ENCODE measurements at regions not wholly inside any gene's neighbourhood (a gene's known extent, or its start where the extent isn't known, plus 50 kb on each side); places are given as distances from the start of the nearest gene placed in this dataset.

GRCh38 chrX:39636481-39636880 lies 461.3 kb downstream of the BCOR start:
- DNase-seq (ENCODE audit: extremely low read depth, low read depth), result no peak
- TF ChIP-seq CTCF (IDR thresholded peaks at IDR 0.05; ENCODE audit: low read depth, low read length), result no peak

DNA sequence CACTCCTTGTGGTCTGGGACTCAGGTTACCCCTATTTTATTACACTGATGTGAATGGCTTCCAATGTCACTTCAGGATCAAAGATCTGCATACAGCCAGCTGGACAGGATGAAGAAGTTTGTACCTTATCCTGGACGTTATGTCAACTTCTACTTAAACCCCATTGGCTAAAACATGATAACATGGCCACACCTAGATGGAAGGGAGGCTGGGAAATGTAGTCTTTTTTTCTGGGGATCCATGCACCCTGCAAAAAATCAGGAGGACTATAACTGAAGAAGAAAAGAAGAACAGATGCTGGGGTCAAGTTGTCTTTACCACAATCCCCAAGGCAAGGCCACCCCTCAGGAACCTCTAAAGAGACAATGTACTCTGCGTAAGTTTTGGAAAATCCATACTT lies 459.2 kb downstream of the BCOR start:
- no peak for TF ChIP-seq CTCF (IDR thresholded peaks at IDR 0.05; ENCODE audit: low read depth, low read length)

DNA sequence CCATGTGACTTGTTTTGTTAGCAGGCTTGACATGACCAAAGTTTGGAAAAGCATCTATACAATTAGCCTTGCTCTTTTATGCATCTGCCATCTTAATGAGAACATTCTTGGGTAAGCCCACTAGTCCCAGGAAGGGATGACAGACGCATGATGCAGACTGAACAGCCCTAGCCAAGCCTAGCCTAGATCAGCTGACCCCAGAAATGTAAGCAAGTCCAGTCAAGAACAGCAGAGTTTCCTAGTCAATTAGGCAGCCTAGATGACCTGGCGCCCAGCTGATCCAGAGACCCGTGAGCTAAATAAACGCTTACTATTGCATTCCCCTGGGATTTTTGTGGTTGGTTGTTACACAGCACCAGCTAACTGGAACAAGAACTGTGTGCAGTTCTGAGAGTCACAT lies 457.9 kb downstream of the BCOR start:
- TF ChIP-seq CTCF (IDR thresholded peaks at IDR 0.05; ENCODE audit: low read depth, low read length), result no peak
- DNase-seq (ENCODE audit: extremely low read depth, low read depth), result no peak

More for the DNA sequence above, 459.2 kb downstream of the BCOR start:
- no peak for DNase-seq (ENCODE audit: extremely low read depth, low read depth)

GRCh38 chrX:39640866-39641265 lies 456.9 kb downstream of the BCOR start:
- DNase-seq (ENCODE audit: extremely low read depth, low read depth), result no peak
- TF ChIP-seq CTCF (IDR thresholded peaks at IDR 0.05; ENCODE audit: low read depth, low read length), result no peak

DNA sequence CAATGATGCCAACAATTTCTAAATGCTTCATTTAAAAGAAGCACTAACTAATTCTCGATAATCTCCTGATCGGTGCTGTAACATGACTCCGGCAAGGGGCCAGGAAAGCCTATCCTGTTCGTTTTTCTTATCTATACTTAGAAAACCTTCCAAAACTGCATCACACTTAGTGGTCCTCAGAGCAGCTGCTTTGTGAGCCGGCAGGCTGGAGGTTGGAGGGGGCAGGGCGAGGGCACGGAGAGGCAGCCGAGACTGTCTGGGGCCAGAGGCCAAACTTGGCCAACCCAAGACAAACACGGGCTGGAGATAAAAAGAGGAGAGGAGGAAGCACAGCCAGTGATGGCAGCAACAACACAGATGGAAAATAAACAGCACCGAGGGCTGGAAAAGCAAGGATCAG lies 455.7 kb downstream of the BCOR start:
- DNase-seq (ENCODE audit: extremely low read depth, low read depth), result no peak
- no peak for TF ChIP-seq CTCF (IDR thresholded peaks at IDR 0.05; ENCODE audit: low read depth, low read length)

GRCh38 chrX:39643550-39643949 lies 454.2 kb downstream of the BCOR start:
- no peak for TF ChIP-seq CTCF (IDR thresholded peaks at IDR 0.05; ENCODE audit: low read depth, low read length)
- no peak for DNase-seq (ENCODE audit: extremely low read depth, low read depth)

DNA sequence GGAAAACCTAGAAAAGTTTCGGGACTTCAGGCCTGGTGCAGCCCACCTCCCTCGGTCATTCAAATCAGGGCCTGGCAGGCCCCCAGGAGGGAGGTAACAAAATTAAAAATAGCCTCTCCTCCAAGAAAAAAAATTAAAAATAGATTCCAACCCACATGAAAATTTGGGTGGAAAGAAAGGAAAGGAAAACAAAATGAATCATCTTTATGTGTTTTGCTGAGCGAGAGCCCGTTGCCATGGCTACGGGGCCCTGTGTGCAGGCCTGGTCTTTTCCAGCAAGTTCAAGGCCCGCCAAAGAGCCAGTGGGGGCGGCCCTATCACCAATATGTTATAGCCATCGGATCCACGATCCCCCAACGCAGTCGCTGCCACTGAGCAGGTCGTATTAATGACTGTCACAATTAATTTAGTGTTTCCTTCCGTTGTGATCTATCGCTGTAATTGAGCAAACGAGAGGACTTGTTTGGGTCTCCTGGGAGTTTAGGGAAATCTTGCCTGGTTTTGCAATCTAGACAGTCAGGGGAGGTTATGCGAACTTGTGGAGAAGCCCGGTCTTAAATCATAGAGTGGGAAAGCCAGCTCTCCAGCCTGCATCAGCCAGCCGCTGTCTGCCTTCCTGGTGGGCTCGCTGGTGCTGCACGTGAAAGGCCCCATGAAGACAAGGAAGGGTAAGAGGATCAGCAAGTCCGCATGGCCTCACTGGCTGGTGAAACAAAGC lies 452.4 kb downstream of the BCOR start:
- DNase-seq (ENCODE audit: extremely low read depth, low read depth), result peak; percentile 49
- no peak for TF ChIP-seq CTCF (IDR thresholded peaks at IDR 0.05; ENCODE audit: low read depth, low read length)

Data from AG09319 (cell line).